K562 (cell line): ENCODE measurements at regions not wholly inside any gene's neighbourhood (a gene's known extent, or its start where the extent isn't known, plus 50 kb on each side); places are given as distances from the start of the nearest gene placed in this dataset.

ENCODE experiments used
- CXXC5 ChIP-seq: fragments of 250-450 bp; sonication (Bioruptor Pico); IDR thresholded peaks from 2 replicates; pipeline ENCODE4 v1.8.0; 2022; ENCODE audit warnings: inconsistent platforms, mild to moderate bottlenecking, moderate library complexity
- E2F6 ChIP-seq, 2 experiments: IDR thresholded peaks; 2 replicates each; pipeline ENCODE4 v1.6.1; 2011; ENCODE audit warnings: borderline replicate concordance in 1 of 2, control low read depth in 1 of 2, low read depth in 1 of 2, low read length in 1 of 2, mild to moderate bottlenecking in 1 of 2, mixed read lengths in 1 of 2, moderate library complexity in 1 of 2; ENCODE audit not compliant: insufficient read depth in 1 of 2, insufficient read length in 1 of 2, poor library complexity in 1 of 2, severe bottlenecking in 1 of 2; ENCODE audit errors: extremely low read depth in 1 of 2
- EP300 ChIP-seq: IDR thresholded peaks from 2 replicates; pipeline ENCODE4 v1.6.1; 2012; ENCODE audit warnings: low read length, improper control_type of control experiment
- EZH2 ChIP-seq: IDR thresholded peaks from 2 replicates; pipeline ENCODE4 v1.6.1; 2012; ENCODE audit warnings: low read depth, mild to moderate bottlenecking, inconsistent platforms, low read length, borderline replicate concordance
- FOXK2 ChIP-seq, 2 experiments: fragments of 450-650 bp; IDR thresholded peaks in 1 of 2; conservative IDR thresholded peaks in 1 of 2; 2 replicates each; pipeline ENCODE4 v1.6.1; 2016; ENCODE audit warnings: low read depth in 2 of 2, mild to moderate bottlenecking in 1 of 2
- HCFC1 ChIP-seq: IDR thresholded peaks from 2 replicates; pipeline ENCODE4 v1.6.1; 2012; ENCODE audit warnings: low read depth, low read length, improper control_type of control experiment
- HDAC1 ChIP-seq, 2 experiments: fragments of 450-650 bp; IDR thresholded peaks; 2 replicates each; pipeline ENCODE4 v1.6.1; 2016 to 2017; ENCODE audit warnings: inconsistent platforms in 1 of 2, mild to moderate bottlenecking in 1 of 2, moderate library complexity in 1 of 2
- HDAC2 ChIP-seq: fragments of 450-650 bp; IDR thresholded peaks from 2 replicates; pipeline ENCODE4 v1.6.1; 2016; ENCODE audit warnings: mild to moderate bottlenecking
- MAZ ChIP-seq, 2 experiments: fragments of 450-650 bp in 1 of 2; sonication (generic) in 1 of 2; formaldehyde crosslinking; IDR thresholded peaks in 1 of 2; conservative IDR thresholded peaks in 1 of 2; 2 replicates each; pipeline versions ENCODE4 v1.4.0 to v1.5.0; 2020; ENCODE audit warnings: mild to moderate bottlenecking in 1 of 2, missing genetic modification reagents in 1 of 2
- SMAD1 ChIP-seq: fragments of 150-350 bp; IDR thresholded peaks from 2 replicates; pipeline ENCODE4 v1.6.1; 2014; ENCODE audit warnings: low read length, low read depth; ENCODE audit not compliant: partially characterized antibody
- TF ChIP-seq, protein P1 (sequence below): fragments of 450-650 bp; formaldehyde crosslinking; IDR thresholded peaks from 2 replicates; pipeline ENCODE4 v1.4.0; 2022; ENCODE audit warnings: missing genetic modification characterization
- TF ChIP-seq, protein P2 (sequence below): sonication (generic); formaldehyde crosslinking; IDR thresholded peaks from 2 replicates; pipeline ENCODE4 v1.9.0; 2022; ENCODE audit warnings: mild to moderate bottlenecking, missing genetic modification reagents

DNA sequence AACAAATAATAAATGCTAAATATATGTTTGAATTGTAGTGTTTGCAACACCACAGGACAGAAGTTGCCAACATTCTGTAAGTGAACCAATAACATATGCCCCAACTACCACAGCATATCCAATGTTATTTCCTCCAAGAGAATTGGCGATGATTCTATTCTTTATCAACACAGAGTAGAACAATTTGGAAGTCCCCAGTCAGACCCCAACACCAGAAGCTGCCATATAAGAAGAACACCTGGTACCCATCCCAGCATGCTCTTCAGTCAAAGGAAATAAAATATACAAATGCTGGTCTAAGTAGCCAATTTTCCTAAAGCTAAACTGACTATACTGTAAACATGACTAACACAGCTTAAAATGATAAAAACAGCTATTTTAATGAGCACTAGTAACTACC lies 145.7 kb downstream of the KLF12 start:
- no peak for TF ChIP-seq MAZ (CRISPR knock-in tag; conservative IDR thresholded peaks at IDR 0.05 in 1 of 2, IDR thresholded peaks at IDR 0.05 in 1 of 2)
- no peak for TF ChIP-seq EP300
- TF ChIP-seq FOXK2 (conservative IDR thresholded peaks at IDR 0.05 in 1 of 2, IDR thresholded peaks at IDR 0.05 in 1 of 2; ENCODE audit: low read depth in 2 of 2), result no peak
- TF ChIP-seq, protein P1, sequence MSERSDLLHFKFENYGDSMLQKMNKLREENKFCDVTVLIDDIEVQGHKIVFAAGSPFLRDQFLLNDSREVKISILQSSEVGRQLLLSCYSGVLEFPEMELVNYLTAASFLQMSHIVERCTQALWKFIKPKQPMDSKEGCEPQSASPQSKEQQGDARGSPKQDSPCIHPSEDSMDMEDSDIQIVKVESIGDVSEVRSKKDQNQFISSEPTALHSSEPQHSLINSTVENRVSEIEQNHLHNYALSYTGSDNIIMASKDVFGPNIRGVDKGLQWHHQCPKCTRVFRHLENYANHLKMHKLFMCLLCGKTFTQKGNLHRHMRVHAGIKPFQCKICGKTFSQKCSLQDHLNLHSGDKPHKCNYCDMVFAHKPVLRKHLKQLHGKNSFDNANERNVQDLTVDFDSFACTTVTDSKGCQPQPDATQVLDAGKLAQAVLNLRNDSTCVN (CRISPR knock-in tag), result no peak
- TF ChIP-seq HDAC2, result no peak
- no peak for TF ChIP-seq SMAD1
- TF ChIP-seq HCFC1, result no peak
- TF ChIP-seq E2F6 (IDR thresholded peaks at IDR 0.05; ENCODE audit: borderline replicate concordance in 1 of 2, extremely low read depth in 1 of 2, insufficient read depth in 1 of 2, insufficient read length in 1 of 2, low read depth in 1 of 2, low read length in 1 of 2, poor library complexity in 1 of 2, severe bottlenecking in 1 of 2), result no peak
- TF ChIP-seq HDAC1 (IDR thresholded peaks at IDR 0.05), result no peak
- TF ChIP-seq, protein P2, sequence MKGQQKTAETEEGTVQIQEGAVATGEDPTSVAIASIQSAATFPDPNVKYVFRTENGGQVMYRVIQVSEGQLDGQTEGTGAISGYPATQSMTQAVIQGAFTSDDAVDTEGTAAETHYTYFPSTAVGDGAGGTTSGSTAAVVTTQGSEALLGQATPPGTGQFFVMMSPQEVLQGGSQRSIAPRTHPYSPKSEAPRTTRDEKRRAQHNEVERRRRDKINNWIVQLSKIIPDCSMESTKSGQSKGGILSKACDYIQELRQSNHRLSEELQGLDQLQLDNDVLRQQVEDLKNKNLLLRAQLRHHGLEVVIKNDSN (CRISPR knock-in tag), result no peak
- no peak for TF ChIP-seq EZH2
- no peak for TF ChIP-seq CXXC5 (CRISPR knock-in tag)
